Tibial nerve (tissue), 4 donors: ENCODE measurements at regions not wholly inside any gene's neighbourhood (a gene's known extent, or its start where the extent isn't known, plus 50 kb on each side); places are given as distances from the start of the nearest gene placed in this dataset.
A peak's percentile ranks its signal among the peaks of the same experiment; 100 is the strongest.

Experiments
- DNase-seq, 2 donors: peaks; one replicate each; pipeline ENCODE4 v3.0.0-alpha.2; 2019; ENCODE audit warnings: low spot score in 2 of 2
- H3K27ac ChIP-seq, 4 donors: fragments of 200-600 bp; sonication (generic) in 3 of 4; one replicate each; pipeline ENCODE4 v1.5.1; 2017 to 2019; ENCODE audit warnings: mild to moderate bottlenecking in 1 of 4
- H3K27me3 ChIP-seq, 2 donors: fragments of 200-600 bp; sonication (generic) in 1 of 2; one replicate each; pipeline versions ENCODE4 v1.5.1 to v1.6.0; 2017 to 2019
- H3K36me3 ChIP-seq, 3 donors: fragments of 200-600 bp; sonication (generic); one replicate each; pipeline ENCODE4 v1.5.1; 2018 to 2019
- H3K4me1 ChIP-seq, 4 donors: fragments of 200-600 bp; sonication (generic) in 3 of 4; one replicate each; pipeline ENCODE4 v1.5.1; 2017 to 2019
- H3K4me3 ChIP-seq, 4 donors: fragments of 200-600 bp; sonication (generic) in 3 of 4; one replicate each; pipeline ENCODE4 v1.5.1; 2017 to 2019; ENCODE audit warnings: mild to moderate bottlenecking in 1 of 4, moderate library complexity in 1 of 4
- H3K9me3 ChIP-seq, 4 donors: fragments of 200-600 bp; sonication (generic) in 3 of 4; one replicate each; pipeline ENCODE4 v1.5.1; 2017 to 2019
- EP300 ChIP-seq, 2 donors: sonication (generic); formaldehyde crosslinking; IDR thresholded peaks; one replicate each; pipeline ENCODE4 v1.6.1; 2017; ENCODE audit warnings: antibody characterized with exemption in 2 of 2, mild to moderate bottlenecking in 1 of 2
- POLR2A ChIP-seq, 2 donors: fragments of 450-650 bp; IDR thresholded peaks; one replicate each; pipeline ENCODE4 v1.6.1; 2017; ENCODE audit warnings: antibody characterized with exemption in 2 of 2, mild to moderate bottlenecking in 2 of 2, moderate library complexity in 2 of 2
- WGBS, 2 donors: methylation state at CpG; one replicate each; pipeline ENCODE4 v1.1.5; 2018; 5-methylcytosine and 5-hydroxymethylcytosine counted together
- TF ChIP-seq, protein P1 (sequence below), 5 experiments: fragments of 200-600 bp in 3 of 5; fragments of 450-650 bp in 2 of 5; sonication (generic) in 3 of 5; IDR thresholded peaks; one replicate each; pipeline ENCODE4 v1.5.1; 2016 to 2019; ENCODE audit warnings: antibody characterized with exemption in 5 of 5, mild to moderate bottlenecking in 3 of 5, moderate library complexity in 2 of 5

DNA sequence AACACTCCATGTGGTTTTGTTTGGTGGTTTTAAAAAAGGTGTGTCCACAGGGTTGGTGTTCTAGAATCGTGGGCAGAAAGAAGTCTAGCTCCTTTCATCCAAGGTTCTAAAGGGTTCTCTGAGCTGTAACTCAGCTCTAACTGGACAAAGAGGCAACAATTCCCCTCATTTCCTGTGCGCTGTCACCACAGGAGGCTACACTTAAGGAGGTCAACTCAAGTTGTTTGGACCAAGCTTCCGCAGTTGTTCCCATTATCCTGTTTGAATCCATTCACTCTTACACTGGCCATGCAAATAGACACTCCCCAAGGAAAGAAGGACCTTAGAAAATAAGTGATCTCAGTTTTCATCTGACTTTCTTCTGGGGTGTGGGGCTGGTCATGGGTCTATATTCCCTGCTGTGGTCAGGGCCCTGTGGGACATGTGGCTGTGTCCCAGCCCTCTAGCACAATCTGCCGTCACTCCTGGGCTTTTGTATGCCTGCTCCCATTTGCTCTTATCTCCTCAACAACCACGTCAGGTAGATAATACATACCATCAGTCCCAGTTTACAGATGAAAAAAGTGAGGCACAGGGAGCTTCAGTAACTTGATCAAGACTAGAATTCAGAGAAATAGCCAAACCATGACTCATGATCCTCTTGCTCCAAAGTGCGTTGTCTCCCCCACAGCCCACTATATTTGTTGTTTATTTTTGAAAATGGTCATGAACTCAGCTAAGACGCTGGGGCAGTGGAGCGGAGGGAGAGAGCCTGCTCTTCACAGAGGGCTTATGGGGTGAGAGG is 103.6 kb downstream of the RHOU start:
- Histone ChIP-seq H3K27ac (peak overlapping the region in 3 of 4 donors; percentile 19 to 82 (median 68)), H3K9me3 (peaks cover 0 to 15% (median 0%) of the 10 kb centered on the region in 4 donors), H3K27me3 (no peaks in the 10 kb centered on the region), H3K36me3 (no peaks in the 10 kb centered on the region), H3K4me3 (no peak overlapping the region), H3K4me1 (peaks cover 0 to 19% (median 10%) of the 10 kb centered on the region in 4 donors)
- 83% methylated on average over 8 of the region's 8 CpGs for WGBS, 2 donors
- TF ChIP-seq EP300 (IDR thresholded peaks at IDR 0.05) (no peak), POLR2A (IDR thresholded peaks at IDR 0.05) (no peak)
- TF ChIP-seq, protein P1, sequence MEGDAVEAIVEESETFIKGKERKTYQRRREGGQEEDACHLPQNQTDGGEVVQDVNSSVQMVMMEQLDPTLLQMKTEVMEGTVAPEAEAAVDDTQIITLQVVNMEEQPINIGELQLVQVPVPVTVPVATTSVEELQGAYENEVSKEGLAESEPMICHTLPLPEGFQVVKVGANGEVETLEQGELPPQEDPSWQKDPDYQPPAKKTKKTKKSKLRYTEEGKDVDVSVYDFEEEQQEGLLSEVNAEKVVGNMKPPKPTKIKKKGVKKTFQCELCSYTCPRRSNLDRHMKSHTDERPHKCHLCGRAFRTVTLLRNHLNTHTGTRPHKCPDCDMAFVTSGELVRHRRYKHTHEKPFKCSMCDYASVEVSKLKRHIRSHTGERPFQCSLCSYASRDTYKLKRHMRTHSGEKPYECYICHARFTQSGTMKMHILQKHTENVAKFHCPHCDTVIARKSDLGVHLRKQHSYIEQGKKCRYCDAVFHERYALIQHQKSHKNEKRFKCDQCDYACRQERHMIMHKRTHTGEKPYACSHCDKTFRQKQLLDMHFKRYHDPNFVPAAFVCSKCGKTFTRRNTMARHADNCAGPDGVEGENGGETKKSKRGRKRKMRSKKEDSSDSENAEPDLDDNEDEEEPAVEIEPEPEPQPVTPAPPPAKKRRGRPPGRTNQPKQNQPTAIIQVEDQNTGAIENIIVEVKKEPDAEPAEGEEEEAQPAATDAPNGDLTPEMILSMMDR (IDR thresholded peaks at IDR 0.05), result no peak
- DNase-seq, result no peak

DNA sequence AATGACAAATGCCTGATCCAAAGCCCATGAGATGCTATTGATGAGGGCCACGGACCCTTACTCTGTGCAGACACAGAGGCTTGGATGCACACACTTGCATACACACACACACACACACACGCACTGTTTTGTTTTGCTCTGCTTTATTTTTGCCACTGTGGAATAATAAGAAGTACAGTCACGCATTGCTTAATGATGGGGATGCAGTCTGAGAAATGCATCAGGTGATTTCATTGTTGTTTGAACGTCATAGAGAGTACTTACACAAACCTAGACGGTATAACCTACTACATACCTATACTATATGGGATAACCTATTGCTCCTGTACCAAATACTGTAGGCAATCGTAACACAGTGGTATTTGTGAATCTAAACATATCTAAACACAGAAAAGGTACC is 104.4 kb downstream of the RHOU start:
- WGBS, 2 donors, result 87 to 94% methylated on average over 6 of the region's 6 CpGs
- Histone ChIP-seq H3K4me1 (peaks cover 0 to 19% (median 10%) of the 10 kb centered on the region in 4 donors), H3K36me3 (no peaks in the 10 kb centered on the region), H3K27me3 (no peaks in the 10 kb centered on the region), H3K4me3 (no peak overlapping the region), H3K9me3 (peaks cover 0 to 15% (median 0%) of the 10 kb centered on the region in 4 donors), H3K27ac (no peak overlapping the region)
- DNase-seq, result no peak
- TF ChIP-seq POLR2A (IDR thresholded peaks at IDR 0.05), result no peak
- TF ChIP-seq, protein P1 (IDR thresholded peaks at IDR 0.05), result no peak
- TF ChIP-seq EP300 (IDR thresholded peaks at IDR 0.05), result no peak

DNA sequence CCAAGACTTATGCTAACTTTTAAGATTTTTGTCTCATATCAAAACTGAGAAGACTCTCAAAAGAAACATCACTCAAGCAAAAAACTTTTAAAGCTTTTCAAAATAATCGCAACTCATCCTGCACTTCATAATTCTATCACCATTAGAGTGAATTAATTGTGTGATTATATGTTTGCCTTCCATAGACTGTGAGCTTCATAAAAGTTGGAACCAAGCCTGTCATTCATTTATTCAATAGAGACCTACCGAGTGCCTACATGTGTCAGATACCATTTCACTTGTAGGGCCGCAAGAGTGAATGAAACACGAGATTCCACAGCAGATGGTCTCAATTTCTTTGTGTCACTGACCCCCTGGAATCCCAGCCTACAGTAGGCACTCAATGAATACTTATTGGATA is 106.4 kb downstream of the RHOU start:
- TF ChIP-seq EP300 (IDR thresholded peaks at IDR 0.05) (no peak), POLR2A (IDR thresholded peaks at IDR 0.05) (no peak)
- TF ChIP-seq, protein P1 (IDR thresholded peaks at IDR 0.05), result no peak
- Histone ChIP-seq H3K4me3 (no peak overlapping the region), H3K27ac (peak overlapping the region in 2 of 4 donors; percentile 29 to 61), H3K9me3 (peaks cover 0 to 15% (median 0%) of the 10 kb centered on the region in 4 donors), H3K4me1 (peaks cover 0 to 19% (median 10%) of the 10 kb centered on the region in 4 donors), H3K27me3 (no peaks in the 10 kb centered on the region), H3K36me3 (no peaks in the 10 kb centered on the region)
- no peak for DNase-seq
- WGBS, 2 donors, result 49 to 67% methylated on average over 4 of the region's 4 CpGs

DNA sequence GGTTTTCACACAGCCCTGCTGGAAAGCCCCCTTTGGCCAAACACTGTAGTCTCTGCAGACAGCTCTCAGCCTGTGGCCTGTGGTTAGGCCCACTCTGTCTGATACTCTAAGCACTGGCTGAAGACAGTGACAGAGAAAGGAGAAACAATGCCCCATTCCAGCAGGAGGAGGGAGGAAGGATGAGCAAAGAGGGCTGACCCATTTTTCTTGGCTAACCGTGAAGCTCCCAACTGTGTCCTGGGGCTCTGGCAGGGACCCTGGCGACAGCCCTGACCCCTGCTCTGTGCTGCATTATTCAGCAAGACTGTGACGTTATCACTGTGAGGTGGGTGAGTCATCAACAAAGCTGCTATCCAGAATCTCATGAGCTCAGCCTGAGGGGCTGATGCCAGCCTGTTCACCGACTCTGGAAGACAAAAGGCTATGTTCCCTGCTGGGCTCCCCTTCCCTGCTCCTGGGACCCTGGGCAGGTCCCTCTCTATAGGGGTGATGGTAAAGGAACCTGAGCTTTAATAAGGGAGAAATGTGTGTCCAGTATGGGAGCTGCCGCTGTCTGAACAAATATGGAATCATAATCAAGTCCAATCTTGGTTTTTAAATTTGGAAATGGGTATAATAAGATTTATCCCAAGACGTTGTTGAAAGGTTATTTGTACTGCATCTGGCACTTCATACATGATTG is 107.0 kb downstream of the RHOU start:
- no peaks in the 10 kb centered on the region for H3K36me3 ChIP-seq
- no peak overlapping the region for H3K4me3 ChIP-seq
- H3K4me1 ChIP-seq, result peaks cover 0 to 19% (median 10%) of the 10 kb centered on the region in 4 donors
- no peaks in the 10 kb centered on the region for H3K27me3 ChIP-seq
- TF ChIP-seq POLR2A (IDR thresholded peaks at IDR 0.05) (no peak), EP300 (IDR thresholded peaks at IDR 0.05) (peak in 1 of 2 donors; percentile 11)
- DNase-seq, result no peak
- H3K27ac ChIP-seq, result peak overlapping the region in 2 of 4 donors; percentile 29 to 61
- WGBS, 2 donors, result 51 to 57% methylated on average over 6 of the region's 6 CpGs
- peaks cover 0 to 15% (median 0%) of the 10 kb centered on the region in 4 donors for H3K9me3 ChIP-seq

DNA sequence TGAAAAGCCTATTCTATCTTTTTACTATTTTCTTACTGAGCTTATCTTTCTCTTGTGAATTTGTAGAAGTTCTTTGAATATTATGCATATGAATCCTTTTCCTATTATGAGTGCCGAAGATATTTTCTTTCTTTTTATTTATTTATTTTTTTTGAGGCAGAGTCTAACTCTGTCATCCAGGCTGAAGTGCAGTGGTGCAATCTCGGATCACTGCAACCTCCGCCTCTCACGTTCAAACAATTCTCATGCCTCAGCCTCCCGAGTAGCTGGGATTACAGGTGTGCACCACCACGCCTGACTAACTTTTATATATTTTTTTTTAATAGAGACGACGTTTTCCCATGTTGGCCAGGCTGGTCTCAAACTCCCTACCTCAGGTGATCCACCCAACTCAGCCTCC is 109.8 kb downstream of the RHOU start:
- Histone ChIP-seq H3K9me3 (peaks cover 0 to 15% (median 0%) of the 10 kb centered on the region in 4 donors), H3K4me1 (no peaks in the 10 kb centered on the region), H3K4me3 (no peak overlapping the region), H3K27ac (no peak overlapping the region), H3K27me3 (no peaks in the 10 kb centered on the region), H3K36me3 (no peaks in the 10 kb centered on the region)
- 94 to 95% methylated on average over 8 of the region's 8 CpGs for WGBS, 2 donors
- no peak for DNase-seq
- TF ChIP-seq POLR2A (IDR thresholded peaks at IDR 0.05) (no peak), EP300 (IDR thresholded peaks at IDR 0.05) (no peak)
- TF ChIP-seq, protein P1 (IDR thresholded peaks at IDR 0.05), result no peak
